ENCODE measurements at regions not wholly inside any gene's neighbourhood (a gene's known extent, or its start where the extent isn't known, plus 50 kb on each side); places are given as distances from the start of the nearest gene placed in this dataset.

DNA sequence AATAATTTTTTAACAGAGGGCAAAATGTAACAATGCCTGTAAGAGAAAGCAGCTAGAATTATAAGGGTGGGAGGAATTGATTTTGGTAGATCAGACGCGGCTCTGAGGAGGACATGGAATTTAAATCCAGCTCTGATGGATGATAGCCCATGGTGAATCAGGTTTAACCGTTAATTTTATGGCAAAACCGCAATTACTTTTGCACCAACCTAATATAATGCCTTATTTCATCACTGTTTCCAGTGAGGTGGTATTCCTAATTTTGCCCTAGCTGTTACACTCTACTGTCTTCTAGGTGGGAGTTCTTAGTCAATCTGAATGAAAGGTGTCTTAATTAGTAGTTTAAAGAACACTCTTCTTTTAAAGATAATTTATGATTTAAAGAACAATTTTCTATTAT lies 198.3 kb upstream of the SMLR1 start:
- TF ChIP-seq, protein P1, sequence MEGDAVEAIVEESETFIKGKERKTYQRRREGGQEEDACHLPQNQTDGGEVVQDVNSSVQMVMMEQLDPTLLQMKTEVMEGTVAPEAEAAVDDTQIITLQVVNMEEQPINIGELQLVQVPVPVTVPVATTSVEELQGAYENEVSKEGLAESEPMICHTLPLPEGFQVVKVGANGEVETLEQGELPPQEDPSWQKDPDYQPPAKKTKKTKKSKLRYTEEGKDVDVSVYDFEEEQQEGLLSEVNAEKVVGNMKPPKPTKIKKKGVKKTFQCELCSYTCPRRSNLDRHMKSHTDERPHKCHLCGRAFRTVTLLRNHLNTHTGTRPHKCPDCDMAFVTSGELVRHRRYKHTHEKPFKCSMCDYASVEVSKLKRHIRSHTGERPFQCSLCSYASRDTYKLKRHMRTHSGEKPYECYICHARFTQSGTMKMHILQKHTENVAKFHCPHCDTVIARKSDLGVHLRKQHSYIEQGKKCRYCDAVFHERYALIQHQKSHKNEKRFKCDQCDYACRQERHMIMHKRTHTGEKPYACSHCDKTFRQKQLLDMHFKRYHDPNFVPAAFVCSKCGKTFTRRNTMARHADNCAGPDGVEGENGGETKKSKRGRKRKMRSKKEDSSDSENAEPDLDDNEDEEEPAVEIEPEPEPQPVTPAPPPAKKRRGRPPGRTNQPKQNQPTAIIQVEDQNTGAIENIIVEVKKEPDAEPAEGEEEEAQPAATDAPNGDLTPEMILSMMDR (conservative IDR thresholded peaks at IDR 0.05 in 1 of 2, IDR thresholded peaks at IDR 0.05 in 1 of 2; ENCODE audit: extremely low read depth in 1 of 2, insufficient read depth in 1 of 2, low read depth in 1 of 2, low read length in 2 of 2), result no peak
- TF ChIP-seq EZH2 (IDR thresholded peaks at IDR 0.05; ENCODE audit: borderline replicate concordance, low read length), result no peak

All from mammary epithelial cell (primary cell).